ENCODE measurements at regions not wholly inside any gene's neighbourhood (a gene's known extent, or its start where the extent isn't known, plus 50 kb on each side); places are given as distances from the start of the nearest gene placed in this dataset.
"Not testable (repeated sequence)": the region's sequence is repeated elsewhere in the genome, so short reads cannot be mapped to it uniquely, and the experiment has no call there.

GRCh38 chr9:111744363-111744762 is 50.4 kb downstream of the SHOC1 start:
- no peaks in the 10 kb centered on the region for H3K36me3 ChIP-seq
- ATAC-seq (no peak), DNase-seq (no peak)
- in situ Hi-C loops (cut with MboI; ENCODE audit: low sequenced_read_pairs in 4 of 4) (loop anchor here in 1 of 4 donors (25.0 kb wide), 1 partner anchor 107 kb away; the partner anchor contains the start of gene DNAJC25), intact Hi-C loops (cut with DNase I; ENCODE audit: low total_unique reads) (no loop called here)
- H3K9me3 ChIP-seq = no peaks in the 10 kb centered on the region
- H3K27ac ChIP-seq = no peak overlapping the region
- H3K4me3 ChIP-seq = no peak overlapping the region
- no peak for TF ChIP-seq CTCF (IDR thresholded peaks at IDR 0.05 in 4 of 5, conservative IDR thresholded peaks at IDR 0.05 in 1 of 5)
- TF ChIP-seq POLR2A (IDR thresholded peaks at IDR 0.05) = no peak
- H3K4me1 ChIP-seq = no peaks in the 10 kb centered on the region
- no peaks in the 10 kb centered on the region for H3K27me3 ChIP-seq

GRCh38 chr9:111743275-111743674 is 51.5 kb downstream of the SHOC1 start:
- in situ Hi-C loops (cut with MboI; ENCODE audit: low sequenced_read_pairs in 4 of 4) = loop anchor here in 1 of 4 donors (25.0 kb wide), 1 partner anchor 106 kb away; the partner anchor contains the start of gene DNAJC25

GRCh38 chr9:111740739-111741138 is 54.0 kb downstream of the SHOC1 start:
- intact Hi-C loops (cut with DNase I; ENCODE audit: low total_unique reads) (no loop called here), in situ Hi-C loops (cut with MboI; ENCODE audit: low sequenced_read_pairs in 4 of 4) (loop anchor here in 1 of 4 donors (25.0 kb wide), 1 partner anchor 103 kb away; the partner anchor contains the start of gene DNAJC25)
- ATAC-seq (no peak), DNase-seq (no peak)
- Histone ChIP-seq H3K4me3 (no peak overlapping the region), H3K27me3 (no peaks in the 10 kb centered on the region), H3K9me3 (no peaks in the 10 kb centered on the region), H3K36me3 (no peaks in the 10 kb centered on the region), H3K27ac (no peak overlapping the region), H3K4me1 (no peaks in the 10 kb centered on the region)
- TF ChIP-seq CTCF (IDR thresholded peaks at IDR 0.05 in 4 of 5, conservative IDR thresholded peaks at IDR 0.05 in 1 of 5) = no peak
- TF ChIP-seq POLR2A (IDR thresholded peaks at IDR 0.05) = no peak

More at GRCh38 chr9:111743275-111743674, 51.5 kb downstream of the SHOC1 start:
- ATAC-seq (peak in 1 of 2 donors; percentile 52), DNase-seq (no peak)
- H3K27me3 ChIP-seq = no peaks in the 10 kb centered on the region
- no peaks in the 10 kb centered on the region for H3K9me3 ChIP-seq
- H3K27ac ChIP-seq = no peak overlapping the region
- no peaks in the 10 kb centered on the region for H3K36me3 ChIP-seq
- H3K4me1 ChIP-seq = no peaks in the 10 kb centered on the region
- intact Hi-C loops (cut with DNase I; ENCODE audit: low total_unique reads) = no loop called here
- H3K4me3 ChIP-seq = no peak overlapping the region
- TF ChIP-seq POLR2A (IDR thresholded peaks at IDR 0.05) (no peak), CTCF (IDR thresholded peaks at IDR 0.05 in 4 of 5, conservative IDR thresholded peaks at IDR 0.05 in 1 of 5) (no peak)

GRCh38 chr9:111736714-111737113 is 58.0 kb downstream of the SHOC1 start:
- Histone ChIP-seq H3K9me3 (no peaks in the 10 kb centered on the region), H3K4me1 (no peaks in the 10 kb centered on the region), H3K27me3 (no peaks in the 10 kb centered on the region), H3K4me3 (no peak overlapping the region), H3K36me3 (no peaks in the 10 kb centered on the region), H3K27ac (no peak overlapping the region)
- intact Hi-C loops (cut with DNase I; ENCODE audit: low total_unique reads) (no loop called here), in situ Hi-C loops (cut with MboI; ENCODE audit: low sequenced_read_pairs in 4 of 4) (loop anchor here in 1 of 4 donors (25.0 kb wide), 1 partner anchor 99 kb away; the partner anchor contains the start of gene DNAJC25)
- TF ChIP-seq CTCF (IDR thresholded peaks at IDR 0.05 in 4 of 5, conservative IDR thresholded peaks at IDR 0.05 in 1 of 5) = no peak
- no peak for TF ChIP-seq POLR2A (IDR thresholded peaks at IDR 0.05)
- no peak for DNase-seq
- ATAC-seq = no peak

- in situ Hi-C loops (cut with MboI; ENCODE audit: low sequenced_read_pairs in 4 of 4) = loop anchor here in 1 of 4 donors (25.0 kb wide), 1 partner anchor 98 kb away; the partner anchor contains the start of gene DNAJC25
- H3K27me3 ChIP-seq; H3K4me3 ChIP-seq; H3K27ac ChIP-seq; H3K9me3 ChIP-seq; H3K4me1 ChIP-seq; ATAC-seq; intact Hi-C loops (cut with DNase I; ENCODE audit: low total_unique reads); DNase-seq; H3K36me3 ChIP-seq: not testable (repeated sequence)
Observed at GRCh38 chr9:111735344-111735743, 59.4 kb downstream of the SHOC1 start.

All from gastrocnemius medialis (tissue), 4 donors.